Transverse colon (tissue), 4 donors: ENCODE measurements at regions not wholly inside any gene's neighbourhood (a gene's known extent, or its start where the extent isn't known, plus 50 kb on each side); places are given as distances from the start of the nearest gene placed in this dataset.

Experiments used
- DNase-seq: peaks from one replicate; pipeline ENCODE4 v3.0.0-alpha.2; 2019
- H3K27ac ChIP-seq, 4 donors: fragments of 200-600 bp; sonication (generic); 2 replicates each; pipeline ENCODE4 v1.5.1; 2016 to 2018; ENCODE audit warnings: inconsistent platforms in 4 of 4
- H3K27me3 ChIP-seq: fragments of 200-600 bp; sonication (generic); 2 replicates; pipeline ENCODE4 v1.5.1; 2017; ENCODE audit warnings: inconsistent platforms
- H3K36me3 ChIP-seq, 4 donors: fragments of 200-600 bp; sonication (generic); 2 replicates each; pipeline ENCODE4 v1.5.1; 2017 to 2019; ENCODE audit warnings: inconsistent platforms in 4 of 4
- H3K4me1 ChIP-seq, 4 donors: fragments of 200-600 bp; sonication (generic); 2 replicates each; pipeline ENCODE4 v1.5.1; 2017 to 2020; ENCODE audit warnings: inconsistent platforms in 4 of 4
- H3K4me3 ChIP-seq, 4 donors: fragments of 200-600 bp; sonication (generic); 1 replicate in 1 of 4; 2 replicates in 3 of 4; pipeline versions ENCODE4 v1.5.1 to v1.6.1; 2017 to 2019; ENCODE audit warnings: inconsistent platforms in 4 of 4
- H3K9me3 ChIP-seq, 2 donors: fragments of 200-600 bp; sonication (generic); 2 replicates each; pipeline ENCODE4 v1.5.1; 2017 to 2019; ENCODE audit warnings: inconsistent platforms in 2 of 2
- EP300 ChIP-seq: sonication (generic); formaldehyde crosslinking; IDR thresholded peaks from one replicate; pipeline ENCODE4 v1.6.1; 2017; ENCODE audit warnings: antibody characterized with exemption, low read depth
- POLR2A ChIP-seq: fragments of 450-650 bp; IDR thresholded peaks from one replicate; pipeline ENCODE4 v1.6.1; 2016; ENCODE audit warnings: antibody characterized with exemption, mild to moderate bottlenecking, moderate library complexity
- POLR2AphosphoS5 ChIP-seq, 3 donors: sonication (generic); formaldehyde crosslinking; IDR thresholded peaks; one replicate each; pipeline ENCODE4 v1.6.1; 2016; ENCODE audit warnings: antibody characterized with exemption in 3 of 3
- WGBS, 2 donors: methylation state at CpG; one replicate each; pipeline ENCODE4 v1.1.5; 2018; ENCODE audit warnings: low coverage in 1 of 2; 5-methylcytosine and 5-hydroxymethylcytosine counted together
- in situ Hi-C, 4 donors: fragments of 200-750 bp; cut with MboI; loops; one replicate each; pipeline versions ENCODE4 v1.15.0 to v1.15.1; 2017; ENCODE audit warnings: low sequenced_read_pairs in 3 of 4, low pct_ligation_motif_present in 1 of 4, low pct_unique_long_range_greater_than_20kb in 1 of 4
- intact Hi-C: fragments of 100-400 bp; cut with DNase I; formaldehyde crosslinking; loops from one replicate; pipeline ENCODE4 v1.15.1; 2023; ENCODE audit warnings: low total_unique reads
- TF ChIP-seq, protein P1 (sequence below), 5 experiments: fragments of 200-600 bp in 3 of 5; fragments of 450-650 bp in 2 of 5; sonication (generic) in 3 of 5; IDR thresholded peaks; 1 replicate in 2 of 5; 2 replicates in 3 of 5; pipeline ENCODE4 v1.5.1; 2016 to 2017; ENCODE audit warnings: antibody characterized with exemption in 5 of 5, inconsistent platforms in 3 of 5, mild to moderate bottlenecking in 2 of 5, moderate library complexity in 1 of 5

DNA sequence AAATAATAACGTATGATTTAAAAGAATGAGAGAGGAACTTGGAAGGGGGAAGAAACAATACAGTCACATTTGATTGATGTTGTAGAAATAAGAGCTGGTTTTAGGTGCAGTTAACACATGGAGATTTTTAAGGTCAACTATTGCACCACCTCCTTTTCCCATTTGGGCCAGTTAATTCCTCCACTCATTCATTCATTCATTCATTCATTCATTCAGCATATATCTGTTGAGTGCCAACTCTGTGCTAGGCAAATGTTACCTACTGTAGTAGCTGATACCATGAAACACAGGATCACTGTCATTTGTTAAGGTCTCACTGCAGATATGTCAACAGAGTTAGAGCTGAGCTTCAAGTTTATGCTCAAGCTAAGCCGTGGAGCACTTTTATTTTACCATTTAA is 115.7 kb upstream of the ARID2 start:
- no peaks in the 10 kb centered on the region for H3K9me3 ChIP-seq
- intact Hi-C loops (no loop called here), in situ Hi-C loops (no loop called here)
- H3K4me1 ChIP-seq = peaks cover 0 to 3% (median 0%) of the 10 kb centered on the region in 4 donors
- H3K36me3 ChIP-seq = no peaks in the 10 kb centered on the region
- H3K27ac ChIP-seq = no peak overlapping the region
- DNase-seq = no peak
- TF ChIP-seq EP300 (no peak), POLR2AphosphoS5 (IDR thresholded peaks at IDR 0.05) (no peak), POLR2A (no peak)
- TF ChIP-seq, protein P1, sequence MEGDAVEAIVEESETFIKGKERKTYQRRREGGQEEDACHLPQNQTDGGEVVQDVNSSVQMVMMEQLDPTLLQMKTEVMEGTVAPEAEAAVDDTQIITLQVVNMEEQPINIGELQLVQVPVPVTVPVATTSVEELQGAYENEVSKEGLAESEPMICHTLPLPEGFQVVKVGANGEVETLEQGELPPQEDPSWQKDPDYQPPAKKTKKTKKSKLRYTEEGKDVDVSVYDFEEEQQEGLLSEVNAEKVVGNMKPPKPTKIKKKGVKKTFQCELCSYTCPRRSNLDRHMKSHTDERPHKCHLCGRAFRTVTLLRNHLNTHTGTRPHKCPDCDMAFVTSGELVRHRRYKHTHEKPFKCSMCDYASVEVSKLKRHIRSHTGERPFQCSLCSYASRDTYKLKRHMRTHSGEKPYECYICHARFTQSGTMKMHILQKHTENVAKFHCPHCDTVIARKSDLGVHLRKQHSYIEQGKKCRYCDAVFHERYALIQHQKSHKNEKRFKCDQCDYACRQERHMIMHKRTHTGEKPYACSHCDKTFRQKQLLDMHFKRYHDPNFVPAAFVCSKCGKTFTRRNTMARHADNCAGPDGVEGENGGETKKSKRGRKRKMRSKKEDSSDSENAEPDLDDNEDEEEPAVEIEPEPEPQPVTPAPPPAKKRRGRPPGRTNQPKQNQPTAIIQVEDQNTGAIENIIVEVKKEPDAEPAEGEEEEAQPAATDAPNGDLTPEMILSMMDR (IDR thresholded peaks at IDR 0.05) = no peak
- no peaks in the 10 kb centered on the region for H3K27me3 ChIP-seq
- 77 to 86% methylated on average over 2 of the region's 2 CpGs for WGBS, 2 donors
- H3K4me3 ChIP-seq = no peak overlapping the region

DNA sequence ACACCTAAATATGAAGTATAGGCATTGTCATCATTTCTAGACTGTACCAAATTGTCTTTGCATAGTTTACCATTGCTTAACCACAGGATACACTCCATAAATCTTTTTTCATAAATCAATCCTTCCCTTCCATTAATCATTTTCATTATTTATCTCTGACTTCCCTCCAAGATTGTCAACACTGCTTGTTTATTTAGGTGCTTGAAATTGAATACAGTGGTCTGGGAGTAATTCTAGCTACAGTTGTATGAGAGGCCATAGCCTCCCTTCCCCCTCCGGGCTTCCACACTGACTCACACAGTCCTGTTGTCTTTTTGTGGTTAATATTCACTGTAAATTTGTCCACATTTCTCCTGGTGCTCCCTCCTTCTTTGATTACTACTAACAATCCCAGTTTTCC is 114.2 kb upstream of the ARID2 start:
- Histone ChIP-seq H3K4me1 (peaks cover 0 to 3% (median 0%) of the 10 kb centered on the region in 4 donors), H3K27ac (no peak overlapping the region), H3K4me3 (no peak overlapping the region), H3K9me3 (no peaks in the 10 kb centered on the region), H3K27me3 (no peaks in the 10 kb centered on the region), H3K36me3 (no peaks in the 10 kb centered on the region)
- 48 to 56% methylated on average over 1 of the region's 1 CpG for WGBS, 2 donors
- TF ChIP-seq EP300 = no peak
- TF ChIP-seq, protein P1 (IDR thresholded peaks at IDR 0.05) = no peak
- TF ChIP-seq POLR2AphosphoS5 (IDR thresholded peaks at IDR 0.05) = no peak
- TF ChIP-seq POLR2A = no peak
- DNase-seq = no peak
- in situ Hi-C loops (no loop called here), intact Hi-C loops (no loop called here)

DNA sequence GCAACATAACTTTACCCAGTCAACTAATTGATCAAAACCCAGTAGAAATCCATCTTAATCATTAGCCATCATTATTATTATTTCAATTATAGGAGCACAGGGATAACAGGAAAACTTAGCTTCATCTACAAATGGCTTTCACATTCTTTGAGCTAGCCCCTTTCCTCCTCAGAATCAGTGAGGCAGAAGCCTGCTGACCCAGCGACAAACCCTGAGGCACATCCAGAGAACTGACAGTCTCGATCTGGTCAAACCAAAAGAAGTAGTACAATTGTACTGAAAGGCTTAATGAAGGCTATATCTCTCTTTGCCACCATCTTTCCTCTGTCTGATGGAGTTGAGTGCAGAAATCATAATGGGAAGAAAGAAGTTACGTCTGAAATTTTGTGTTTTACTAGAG is 109.8 kb upstream of the ARID2 start:
- H3K4me3 ChIP-seq = no peak overlapping the region
- TF ChIP-seq, protein P1 (IDR thresholded peaks at IDR 0.05) = no peak
- TF ChIP-seq EP300 = no peak
- TF ChIP-seq POLR2A = no peak
- no peak for TF ChIP-seq POLR2AphosphoS5 (IDR thresholded peaks at IDR 0.05)
- in situ Hi-C loops = no loop called here
- intact Hi-C loops = no loop called here
- H3K36me3 ChIP-seq = no peaks in the 10 kb centered on the region
- H3K4me1 ChIP-seq = no peaks in the 10 kb centered on the region
- no peaks in the 10 kb centered on the region for H3K27me3 ChIP-seq
- no peak overlapping the region for H3K27ac ChIP-seq
- WGBS, 2 donors = 81 to 98% methylated on average over 3 of the region's 3 CpGs
- H3K9me3 ChIP-seq = no peaks in the 10 kb centered on the region
- no peak for DNase-seq

DNA sequence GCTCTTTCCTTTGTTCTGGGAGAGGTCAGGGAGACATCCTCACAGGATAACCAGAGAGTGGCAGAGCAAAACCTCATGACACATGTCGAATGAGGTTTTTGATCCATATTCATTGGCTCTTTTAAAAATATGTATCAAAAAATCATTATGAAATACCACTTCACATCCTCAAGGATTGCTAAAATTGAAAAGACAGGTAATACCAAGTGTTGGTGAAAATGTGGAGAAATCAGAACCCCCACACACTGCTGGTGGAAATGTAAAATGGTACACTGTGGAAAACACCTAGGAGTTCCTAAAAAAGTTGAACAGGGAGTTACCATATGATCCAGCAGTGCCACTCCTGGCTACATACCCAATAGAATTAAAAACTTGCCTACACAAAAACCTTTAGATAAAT is 107.8 kb upstream of the ARID2 start:
- no peak for TF ChIP-seq POLR2AphosphoS5 (IDR thresholded peaks at IDR 0.05)
- no peak for TF ChIP-seq EP300
- TF ChIP-seq, protein P1 (IDR thresholded peaks at IDR 0.05) = no peak
- no peak for TF ChIP-seq POLR2A
- Histone ChIP-seq H3K27me3 (no peaks in the 10 kb centered on the region), H3K4me1 (no peaks in the 10 kb centered on the region), H3K4me3 (no peak overlapping the region), H3K9me3 (no peaks in the 10 kb centered on the region), H3K36me3 (no peaks in the 10 kb centered on the region), H3K27ac (no peak overlapping the region)
- DNase-seq = no peak
- intact Hi-C loops = no loop called here
- 100% methylated on average over 1 of the region's 1 CpG for WGBS, 2 donors
- in situ Hi-C loops = no loop called here
